HEK293 (cell line): ENCODE measurements at regions not wholly inside any gene's neighbourhood (a gene's known extent, or its start where the extent isn't known, plus 50 kb on each side); places are given as distances from the start of the nearest gene placed in this dataset.

Experiments used
- CTCF ChIA-PET: fragments of 350-600 bp; formaldehyde crosslinking; extraction: SDS; loops from one replicate; lab custom pipeline; 2021; ENCODE audit warnings: antibody characterized with exemption; lab: Yijun Ruan, JAX
- POLR2A ChIA-PET: fragments of 300-600 bp; formaldehyde crosslinking; extraction: SDS; loops from one replicate; lab custom pipeline; 2020; ENCODE audit warnings: antibody characterized with exemption, inconsistent platforms; lab: Yijun Ruan, JAX
- H3K27ac ChIP-seq: fragments of 200-500 bp; sonication (Bioruptor generic); 2 replicates; pipeline ENCODE4 v1.5.1; 2014; ENCODE audit warnings: low read depth, low read length, control low read depth, inconsistent platforms; ENCODE audit errors: extremely low read depth
- H3K36me3 ChIP-seq, 2 experiments: fragments of 200-500 bp in 1 of 2; sonication (Bioruptor generic) in 1 of 2; 1 replicate in 1 of 2; 2 replicates in 1 of 2; pipeline ENCODE4 v1.5.1; 2014 to 2017; ENCODE audit warnings: inconsistent platforms in 2 of 2, low read length in 2 of 2; ENCODE audit not compliant: control insufficient read depth in 2 of 2, insufficient read depth in 1 of 2
- H3K4me1 ChIP-seq: fragments of 200-500 bp; sonication (Bioruptor generic); 2 replicates; pipeline ENCODE4 v1.5.1; 2014; ENCODE audit warnings: mild to moderate bottlenecking, low read length, inconsistent platforms; ENCODE audit not compliant: control insufficient read depth, insufficient read depth
- H3K4me3 ChIP-seq: 2 replicates; pipeline ENCODE4 v1.5.1; 2011; ENCODE audit warnings: low read depth, mild to moderate bottlenecking, control low read depth, low read length, moderate library complexity
- H3K9me3 ChIP-seq: fragments of 200-500 bp; sonication (Bioruptor generic); 2 replicates; pipeline ENCODE4 v1.5.1; 2014; ENCODE audit warnings: low read depth, low read length, inconsistent platforms; ENCODE audit not compliant: control insufficient read depth, insufficient read depth
- FEZF1 ChIP-seq: fragments of 450-650 bp; formaldehyde crosslinking; IDR thresholded peaks from 2 replicates; pipeline ENCODE4 v1.5.1; 2016; ENCODE audit warnings: missing biosample characterization, missing genetic modification characterization
- GFI1B ChIP-seq: fragments of 450-650 bp; formaldehyde crosslinking; IDR thresholded peaks from 2 replicates; pipeline ENCODE4 v1.5.1; 2016; ENCODE audit warnings: missing biosample characterization, missing genetic modification characterization
- HOXD13 ChIP-seq: sonication (generic); formaldehyde crosslinking; IDR thresholded peaks from 2 replicates; pipeline ENCODE4 v1.8.0; 2022; ENCODE audit warnings: missing genetic modification reagents, borderline replicate concordance
- PATZ1 ChIP-seq: fragments of 450-650 bp; formaldehyde crosslinking; IDR thresholded peaks from 2 replicates; pipeline ENCODE4 v1.5.1; 2016; ENCODE audit warnings: missing biosample characterization, missing genetic modification characterization
- PBX3 ChIP-seq: sonication (generic); formaldehyde crosslinking; IDR thresholded peaks from 2 replicates; pipeline ENCODE4 v1.8.1; 2022; ENCODE audit warnings: mild to moderate bottlenecking, moderate library complexity, missing genetic modification reagents
- ZBTB21 ChIP-seq: fragments of 450-650 bp; formaldehyde crosslinking; IDR thresholded peaks from 2 replicates; pipeline ENCODE4 v1.5.1; 2017; ENCODE audit warnings: missing biosample characterization, missing genetic modification characterization
- ZBTB26 ChIP-seq: fragments of 450-650 bp; formaldehyde crosslinking; optimal IDR thresholded peaks from 2 replicates; pipeline ENCODE3; 2016; ENCODE audit warnings: missing biosample characterization, mild to moderate bottlenecking, missing genetic modification characterization
- ZNF148 ChIP-seq: fragments of 450-650 bp; formaldehyde crosslinking; IDR thresholded peaks from 2 replicates; pipeline ENCODE4 v1.5.0; 2017; ENCODE audit warnings: missing biosample characterization, missing genetic modification characterization, borderline replicate concordance
- ZNF23 ChIP-seq: fragments of 450-650 bp; formaldehyde crosslinking; IDR thresholded peaks from 2 replicates; pipeline ENCODE4 v1.5.1; 2016; ENCODE audit warnings: missing biosample characterization, missing genetic modification characterization, borderline replicate concordance
- ZNF37A ChIP-seq: fragments of 450-650 bp; IDR thresholded peaks from 2 replicates; pipeline ENCODE4 v1.5.1; 2018; ENCODE audit warnings: missing biosample characterization, missing genetic modification characterization
- ZNF404 ChIP-seq: fragments of 450-650 bp; formaldehyde crosslinking; IDR thresholded peaks from 2 replicates; pipeline ENCODE4 v1.5.1; 2017; ENCODE audit warnings: missing biosample characterization, missing genetic modification characterization
- ZNF510 ChIP-seq: fragments of 450-650 bp; formaldehyde crosslinking; IDR thresholded peaks from 2 replicates; pipeline ENCODE4 v1.5.1; 2018; ENCODE audit warnings: mild to moderate bottlenecking, missing genetic modification characterization, missing biosample characterization; ENCODE audit not compliant: insufficient replicate concordance
- ZNF549 ChIP-seq: fragments of 450-650 bp; IDR thresholded peaks from 2 replicates; pipeline ENCODE4 v1.5.1; 2018; ENCODE audit warnings: missing biosample characterization, missing genetic modification characterization, mild to moderate bottlenecking, inconsistent platforms, moderate library complexity
- ZNF626 ChIP-seq: fragments of 450-650 bp; sonication (Bioruptor Pico); formaldehyde crosslinking; IDR thresholded peaks from 2 replicates; pipeline ENCODE4 v1.5.1; 2018; ENCODE audit warnings: missing biosample characterization, missing genetic modification characterization, inconsistent platforms
- ZNF654 ChIP-seq: fragments of 450-650 bp; formaldehyde crosslinking; IDR thresholded peaks from 2 replicates; pipeline ENCODE4 v1.5.1; 2016; ENCODE audit warnings: low read depth, missing biosample characterization, missing genetic modification characterization
- ZNF707 ChIP-seq: fragments of 450-650 bp; formaldehyde crosslinking; IDR thresholded peaks from 2 replicates; pipeline ENCODE4 v1.5.1; 2016; ENCODE audit warnings: missing biosample characterization, missing genetic modification characterization
- ZNF837 ChIP-seq: fragments of 450-650 bp; formaldehyde crosslinking; IDR thresholded peaks from 2 replicates; pipeline ENCODE4 v1.5.1; 2016; ENCODE audit warnings: missing biosample characterization, missing genetic modification characterization

- CTCF ChIA-PET = no interaction called here
- Histone ChIP-seq H3K9me3 (no peaks in the 10 kb centered on the region), H3K4me3 (no peak overlapping the region), H3K27ac (no peak overlapping the region), H3K36me3 (no peaks in the 10 kb centered on the region), H3K4me1 (no peaks in the 10 kb centered on the region)
- no peak for TF ChIP-seq PBX3 (CRISPR knock-in tag)
- TF ChIP-seq ZBTB21 = no peak
- POLR2A ChIA-PET = no interaction called here
Observed at GRCh38 chr3:64365877-64366276, 140.6 kb upstream of the PRICKLE2 start.

GRCh38 chr3:64363842-64364241, 138.6 kb upstream of the PRICKLE2 start:
- POLR2A ChIA-PET = no interaction called here
- Histone ChIP-seq H3K4me3 (no peak overlapping the region), H3K4me1 (no peaks in the 10 kb centered on the region), H3K9me3 (no peaks in the 10 kb centered on the region), H3K27ac (no peak overlapping the region)
- CTCF ChIA-PET = interaction anchor here (0.7 kb wide), 1 partner anchor 300 kb away, joined by 3 read pairs; no protein-coding TSS in a partner anchor
- TF ChIP-seq ZNF626 (tag by site-specific recombination) (no peak), FEZF1 (tag by site-specific recombination) (no peak), ZBTB26 (tag by site-specific recombination) (no peak), ZNF37A (no peak), ZNF23 (no peak), PATZ1 (tag by site-specific recombination) (no peak), HOXD13 (CRISPR knock-in tag) (no peak), ZNF404 (tag by site-specific recombination) (no peak), ZNF654 (no peak), ZNF510 (tag by site-specific recombination) (no peak), ZNF549 (tag by site-specific recombination) (no peak), GFI1B (no peak), ZNF837 (tag by site-specific recombination) (no peak), ZNF707 (tag by site-specific recombination) (no peak), ZNF148 (tag by site-specific recombination) (no peak)
- TF ChIP-seq, all 188 proteins: peak for 0
- H3K36me3 ChIP-seq = no peaks in the 10 kb centered on the region
